ENCODE measurements at regions not wholly inside any gene's neighbourhood (a gene's known extent, or its start where the extent isn't known, plus 50 kb on each side); places are given as distances from the start of the nearest gene placed in this dataset.

GRCh38 chr22:27132400-27132799 lies 475.0 kb downstream of the MIAT start:
- TF ChIP-seq GATA3 (IDR thresholded peaks at IDR 0.05; ENCODE audit: low read depth, low read length), result no peak
- TF ChIP-seq GATA2 (IDR thresholded peaks at IDR 0.05; ENCODE audit: low read depth, low read length), result no peak
